ENCODE measurements at regions not wholly inside any gene's neighbourhood (a gene's known extent, or its start where the extent isn't known, plus 50 kb on each side); places are given as distances from the start of the nearest gene placed in this dataset.

GRCh38 chr15:79601405-79602086, 169.4 kb downstream of the MINAR1 start:
- dilution Hi-C loops (cut with MboI; ENCODE audit: extremely low pct_ligation_motif_present, low sequenced_read_pairs) (no loop called here), intact Hi-C loops (cut with micrococcal nuclease) (no loop called here)
- DNase-seq (ENCODE audit: low read depth, low spot score) (no peak), FAIRE-seq (no peak)
- H3K36me3 ChIP-seq (ENCODE audit: control insufficient read depth in 2 of 2, extremely low read depth in 1 of 2, insufficient read depth in 2 of 2, low read length in 2 of 2) = no peaks in the 10 kb centered on the region
- no peak for TF ChIP-seq MYC (IDR thresholded peaks at IDR 0.05; ENCODE audit: low read depth, low read length)
- ChIA-PET CTCF (interaction anchor here (2.1 kb wide), 1 partner anchor 262 kb away, joined by 5 read pairs; no protein-coding TSS in a partner anchor), POLR2A (no interaction called here)
- no peaks in the 10 kb centered on the region for H3K9me1 ChIP-seq (replicated peaks; ENCODE audit: control insufficient read depth, extremely low read depth, insufficient read depth, low read length)
- no peaks in the 10 kb centered on the region for H4K20me1 ChIP-seq (replicated peaks; ENCODE audit: control insufficient read depth, extremely low read depth, insufficient read depth, low read length)
- no peak overlapping the region for H3K9ac ChIP-seq (replicated peaks; ENCODE audit: extremely low read depth, insufficient read depth, low read length)
- no peaks in the 10 kb centered on the region for H3K27me3 ChIP-seq (ENCODE audit: control insufficient read depth in 2 of 2, insufficient read depth in 2 of 2, low read length in 2 of 2)
- no peak overlapping the region for H3K27ac ChIP-seq (ENCODE audit: insufficient read depth, low read depth, low read length)
- no peaks in the 10 kb centered on the region for H3K9me3 ChIP-seq (replicated peaks; ENCODE audit: control insufficient read depth, insufficient read depth, low read length)
- H3K79me2 ChIP-seq (ENCODE audit: control insufficient read depth, insufficient read depth, low read length) = no peaks in the 10 kb centered on the region
- no peak overlapping the region for H3K4me2 ChIP-seq (ENCODE audit: insufficient read depth, low read length)
- H3K4me3 ChIP-seq (replicated peaks in 1 of 3; ENCODE audit: insufficient read depth in 1 of 3, low read depth in 1 of 3, low read length in 3 of 3) = no peak overlapping the region
- no peaks in the 10 kb centered on the region for H3K4me1 ChIP-seq (ENCODE audit: control insufficient read depth, extremely low read depth, insufficient read depth, low read length)
- no peak overlapping the region for H2AFZ ChIP-seq (ENCODE audit: low read depth, low read length)
- no TSS peak for BruUV-seq (replicated peaks)

GRCh38 chr15:79602180-79602579, 170.0 kb downstream of the MINAR1 start:
- CTCF ChIA-PET = interaction anchor here (2.1 kb wide), 1 partner anchor 262 kb away, joined by 5 read pairs; no protein-coding TSS in a partner anchor
- no peak for FAIRE-seq
- TF ChIP-seq GATA2 (IDR thresholded peaks at IDR 0.05; ENCODE audit: insufficient read depth, insufficient read length, low read depth, low read length) = no peak
- no peaks in the 10 kb centered on the region for H4K20me1 ChIP-seq (replicated peaks; ENCODE audit: control insufficient read depth, extremely low read depth, insufficient read depth, low read length)
- intact Hi-C loops (cut with micrococcal nuclease) = no loop called here
- POLR2A ChIA-PET = no interaction called here
- H3K4me1 ChIP-seq (ENCODE audit: control insufficient read depth, extremely low read depth, insufficient read depth, low read length) = no peaks in the 10 kb centered on the region
- BruUV-seq (replicated peaks) = no TSS peak
- H3K79me2 ChIP-seq (ENCODE audit: control insufficient read depth, insufficient read depth, low read length) = no peaks in the 10 kb centered on the region
- no peak overlapping the region for H2AFZ ChIP-seq (ENCODE audit: low read depth, low read length)
- no peak overlapping the region for H3K9ac ChIP-seq (replicated peaks; ENCODE audit: extremely low read depth, insufficient read depth, low read length)
- H3K36me3 ChIP-seq (ENCODE audit: control insufficient read depth in 2 of 2, extremely low read depth in 1 of 2, insufficient read depth in 2 of 2, low read length in 2 of 2) = no peaks in the 10 kb centered on the region
- H3K9me1 ChIP-seq (replicated peaks; ENCODE audit: control insufficient read depth, extremely low read depth, insufficient read depth, low read length) = no peaks in the 10 kb centered on the region
- dilution Hi-C loops (cut with MboI; ENCODE audit: extremely low pct_ligation_motif_present, low sequenced_read_pairs) = no loop called here
- no peak for DNase-seq (ENCODE audit: low read depth, low spot score)
- H3K27ac ChIP-seq (ENCODE audit: insufficient read depth, low read depth, low read length) = no peak overlapping the region
- H3K4me2 ChIP-seq (ENCODE audit: insufficient read depth, low read length) = no peak overlapping the region
- H3K9me3 ChIP-seq (replicated peaks; ENCODE audit: control insufficient read depth, insufficient read depth, low read length) = no peaks in the 10 kb centered on the region
- H3K27me3 ChIP-seq (ENCODE audit: control insufficient read depth in 2 of 2, insufficient read depth in 2 of 2, low read length in 2 of 2) = no peaks in the 10 kb centered on the region
- no peak overlapping the region for H3K4me3 ChIP-seq (replicated peaks in 1 of 3; ENCODE audit: insufficient read depth in 1 of 3, low read depth in 1 of 3, low read length in 3 of 3)

Data from endothelial cell of umbilical vein (primary cell).